IMR-90 (cell line): ENCODE measurements at regions not wholly inside any gene's neighbourhood (a gene's known extent, or its start where the extent isn't known, plus 50 kb on each side); places are given as distances from the start of the nearest gene placed in this dataset.

Experiments
- ATAC-seq: fragments of 200-7000 bp; cut with Tn5 transposase; 2 replicates; pipeline ENCODE4 v1.9.1; 2020; ENCODE audit warnings: low read depth, mild to moderate bottlenecking, moderate library complexity
- BruUV-seq: library from RNA; stranded (reverse); fragments of 400-500 nt; replicated peaks from 2 replicates; lab custom pipeline; 2021; lab: Mats Ljungman, UMichigan
- CTCF ChIA-PET: fragments of 300-600 bp; formaldehyde crosslinking; extraction: SDS; loops from one replicate; lab custom pipeline; 2021; ENCODE audit warnings: antibody characterized with exemption; lab: Yijun Ruan, JAX
- POLR2A ChIA-PET: fragments of 300-600 bp; sonication (Branson Sonifier 250); formaldehyde crosslinking; loops from one replicate; lab custom pipeline; 2022; ENCODE audit warnings: antibody characterized with exemption; ENCODE audit not compliant: unreplicated experiment; lab: Charles Lee
- DNase-seq: peaks from one replicate; pipeline ENCODE4 v3.0.0; 2013
- H2AFZ ChIP-seq: replicated peaks from 2 replicates; pipeline ENCODE3; 2013; ENCODE audit warnings: low read length, mild to moderate bottlenecking; ENCODE audit not compliant: poor library complexity
- H2AK5ac ChIP-seq: 2 replicates; pipeline ENCODE4 v1.6.1; 2013; ENCODE audit warnings: low read depth, low read length, inconsistent platforms
- H2AK9ac ChIP-seq: replicated peaks from 2 replicates; pipeline ENCODE3; 2013; ENCODE audit warnings: mild to moderate bottlenecking, low read depth, low read length, moderate library complexity; ENCODE audit not compliant: poor library complexity
- H2BK120ac ChIP-seq: 2 replicates; pipeline ENCODE4 v1.6.1; 2013; ENCODE audit warnings: low read depth, low read length, inconsistent platforms
- H2BK15ac ChIP-seq: 3 replicates; pipeline ENCODE4 v1.6.1; 2013; ENCODE audit warnings: low read depth, low read length, inconsistent platforms
- H2BK20ac ChIP-seq: 2 replicates; pipeline ENCODE4 v1.6.1; 2013; ENCODE audit warnings: low read depth, mild to moderate bottlenecking, inconsistent platforms, low read length, moderate library complexity
- H2BK5ac ChIP-seq: 2 replicates; pipeline ENCODE4 v1.6.1; 2013; ENCODE audit warnings: mild to moderate bottlenecking, low read depth, low read length, inconsistent platforms; ENCODE audit not compliant: poor library complexity, severe bottlenecking
- H3K14ac ChIP-seq: replicated peaks from 2 replicates; pipeline ENCODE4 v1.6.1; 2013; ENCODE audit warnings: low read depth, low read length, inconsistent platforms
- H3K18ac ChIP-seq: 2 replicates; pipeline ENCODE4 v1.6.1; 2013; ENCODE audit warnings: low read depth, low read length, control low read depth
- H3K23ac ChIP-seq: 2 replicates; pipeline ENCODE4 v1.6.1; 2013; ENCODE audit warnings: low read depth, low read length, inconsistent platforms
- H3K27ac ChIP-seq: 2 replicates; pipeline ENCODE4 v1.5.1; 2013; ENCODE audit warnings: mild to moderate bottlenecking, control low read depth, low read length; ENCODE audit not compliant: insufficient read depth
- H3K27me3 ChIP-seq: 2 replicates; pipeline ENCODE4 v1.6.1; 2013; ENCODE audit warnings: low read length; ENCODE audit not compliant: control insufficient read depth, insufficient read depth
- H3K36me3 ChIP-seq: 2 replicates; pipeline ENCODE4 v1.6.1; 2013; ENCODE audit warnings: low read length, mixed read lengths; ENCODE audit not compliant: control insufficient read depth, insufficient read depth
- H3K4ac ChIP-seq: 2 replicates; pipeline ENCODE4 v1.6.1; 2013; ENCODE audit warnings: low read depth, low read length, inconsistent platforms
- H3K4me1 ChIP-seq: 2 replicates; pipeline ENCODE4 v1.6.1; 2013; ENCODE audit warnings: low read length, mixed read lengths; ENCODE audit not compliant: control insufficient read depth, insufficient read depth
- H3K4me2 ChIP-seq: 2 replicates; pipeline ENCODE4 v1.6.1; 2013; ENCODE audit warnings: low read depth, mild to moderate bottlenecking, control low read depth, low read length, moderate library complexity
- H3K4me3 ChIP-seq: 2 replicates; pipeline ENCODE4 v1.5.1; 2013; ENCODE audit warnings: low read depth, mild to moderate bottlenecking, control low read depth, low read length, moderate library complexity; ENCODE audit not compliant: insufficient read depth
- H3K56ac ChIP-seq: 2 replicates; pipeline ENCODE4 v1.6.1; 2013; ENCODE audit warnings: low read length, inconsistent platforms; ENCODE audit not compliant: insufficient read depth; ENCODE audit errors: extremely low read depth
- H3K79me1 ChIP-seq, 2 experiments: 2 replicates each; pipeline ENCODE4 v1.6.1; 2013; ENCODE audit warnings: low read length in 2 of 2, inconsistent platforms in 1 of 2, low read depth in 1 of 2
- H3K9ac ChIP-seq: 2 replicates; pipeline ENCODE4 v1.6.1; 2013; ENCODE audit warnings: low read depth, low read length, control low read depth
- H3K9me1 ChIP-seq: 2 replicates; pipeline ENCODE4 v1.6.1; 2013; ENCODE audit warnings: low read length, inconsistent platforms; ENCODE audit not compliant: insufficient read depth
- H3K9me3 ChIP-seq: 2 replicates; pipeline ENCODE4 v1.6.1; 2013; ENCODE audit warnings: low read length; ENCODE audit not compliant: control insufficient read depth, insufficient read depth
- H4K20me1 ChIP-seq: 2 replicates; pipeline ENCODE4 v1.6.1; 2013; ENCODE audit warnings: low read length, inconsistent platforms; ENCODE audit not compliant: insufficient read depth
- H4K5ac ChIP-seq: 2 replicates; pipeline ENCODE4 v1.6.1; 2013; ENCODE audit warnings: mild to moderate bottlenecking, low read depth, low read length, control low read depth
- H4K8ac ChIP-seq, 2 experiments: 2 replicates each; pipeline ENCODE4 v1.6.1; 2013; ENCODE audit warnings: low read depth in 2 of 2, low read length in 2 of 2, control low read depth in 1 of 2, inconsistent platforms in 1 of 2
- H4K91ac ChIP-seq: 2 replicates; pipeline ENCODE4 v1.6.1; 2013; ENCODE audit warnings: low read depth, low read length, inconsistent platforms; ENCODE audit not compliant: insufficient read depth
- CEBPB ChIP-seq: IDR thresholded peaks from 2 replicates; pipeline ENCODE4 v1.6.1; 2012; ENCODE audit warnings: low read depth, low read length, improper control_type of control experiment
- CTCF ChIP-seq: conservative IDR thresholded peaks from 2 replicates; pipeline ENCODE4 v1.5.1; 2012; ENCODE audit warnings: mild to moderate bottlenecking, low read depth, low read length, improper control_type of control experiment
- FOS ChIP-seq: fragments of 150-350 bp; IDR thresholded peaks from 2 replicates; pipeline ENCODE4 v1.6.1; 2016; ENCODE audit warnings: low read depth, low read length
- MAZ ChIP-seq: IDR thresholded peaks from 2 replicates; pipeline ENCODE4 v1.6.1; 2012; ENCODE audit warnings: low read depth, mild to moderate bottlenecking, low read length, improper control_type of control experiment, moderate library complexity, borderline replicate concordance
- RCOR1 ChIP-seq: IDR thresholded peaks from 2 replicates; pipeline ENCODE4 v1.6.1; 2012; ENCODE audit warnings: mild to moderate bottlenecking, low read length, improper control_type of control experiment; ENCODE audit not compliant: insufficient replicate concordance
- dilution Hi-C: fragments of 300-500 bp; cut with HindIII; formaldehyde crosslinking; loops from one replicate; pipeline ENCODE4 v1.14.3; 2018; ENCODE audit warnings: low sequenced_read_pairs; ENCODE audit not compliant: unreplicated experiment
- in situ Hi-C: fragments of 300-500 bp; cut with MboI; formaldehyde crosslinking; loops from 3 replicates; pipeline ENCODE4 v1.14.3; 2019; ENCODE audit warnings: low sequenced_read_pairs, inconsistent platforms, mixed read lengths
- intact Hi-C: fragments of 100-400 bp; cut with micrococcal nuclease; formaldehyde crosslinking; loops from 2 replicates; pipeline ENCODE4 v1.10.0; 2022

DNA sequence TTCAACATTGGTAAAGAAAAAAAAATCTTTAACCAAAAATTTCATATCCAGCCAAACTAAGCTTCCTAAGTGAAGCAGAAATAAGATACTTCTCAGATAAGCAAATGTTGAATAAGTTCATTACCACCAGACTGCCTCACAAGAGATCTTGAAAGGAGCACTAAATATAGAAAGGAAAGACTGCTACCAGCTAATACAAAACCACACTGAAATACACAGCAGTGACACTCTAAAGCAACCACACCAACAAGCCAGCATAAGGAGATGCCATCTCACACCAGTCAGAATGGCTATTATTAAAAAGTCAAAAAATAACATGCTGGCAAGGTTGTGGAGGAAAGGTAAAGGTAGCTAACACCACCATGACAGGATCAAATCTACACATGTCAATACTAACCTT is 74.0 kb upstream of the LHCGR start:
- Histone ChIP-seq H2BK5ac (peak overlapping the region; percentile 1), H3K27me3 (no peaks in the 10 kb centered on the region), H3K36me3 (no peaks in the 10 kb centered on the region), H3K18ac (peak overlapping the region; percentile 78; the same call in 1 of the 2 replicates), H3K14ac (no peak overlapping the region), H2BK15ac (no peak overlapping the region), H3K4ac (no peak overlapping the region), H2BK120ac (no peak overlapping the region; the same call in 1 of the 2 replicates), H2AK9ac (no peak overlapping the region), H3K4me2 (no peak overlapping the region), H3K27ac (no peak overlapping the region), H3K9ac (no peak overlapping the region), H3K56ac (no peak overlapping the region), H3K4me1 (peaks cover 10% of the 10 kb centered on the region), H4K8ac (0 out of 4 replicates have a peak overlapping the region, but pooled peaks of 1 of the 2 experiments have one; percentile 4), H4K91ac (peak overlapping the region; percentile 4; the same call in 1 of the 2 replicates), H3K4me3 (no peak overlapping the region), H2BK20ac (peak overlapping the region; percentile 3; the same call in 1 of the 2 replicates), H2AFZ (no peak overlapping the region), H2AK5ac (no peak overlapping the region), H3K79me1 (no peaks in the 10 kb centered on the region), H3K9me1 (no peaks in the 10 kb centered on the region), H3K23ac (no peak overlapping the region), H4K20me1 (no peaks in the 10 kb centered on the region), H4K5ac (no peak overlapping the region; the same call in 1 of the 2 replicates), H3K9me3 (no peaks in the 10 kb centered on the region)
- DNase-seq, result no peak
- TF ChIP-seq FOS, result no peak
- TF ChIP-seq CEBPB, result no peak
- TF ChIP-seq RCOR1, result no peak
- TF ChIP-seq MAZ, result no peak
- TF ChIP-seq CTCF, result no peak
- dilution Hi-C loops (no loop called here), in situ Hi-C loops (no loop called here), intact Hi-C loops (no loop called here)
- ATAC-seq, result peak; percentile 10; the same call in 1 of the 2 replicates
- POLR2A ChIA-PET, result no interaction called here
- CTCF ChIA-PET, result no interaction called here
- no TSS peak for BruUV-seq
